Gastrocnemius medialis (tissue), 4 donors: ENCODE measurements at regions not wholly inside any gene's neighbourhood (a gene's known extent, or its start where the extent isn't known, plus 50 kb on each side); places are given as distances from the start of the nearest gene placed in this dataset.

Experiments
- ATAC-seq, 2 donors: fragments of 150-250 bp; one replicate each; pipeline ENCODE4 v1.9.1; 2016
- DNase-seq, 2 donors: peaks; one replicate each; pipeline ENCODE4 v3.0.0-alpha.2; 2019
- H3K27ac ChIP-seq, 4 donors: fragments of 200-600 bp; sonication (generic); 1 replicate in 1 of 4; 2 replicates in 3 of 4; pipeline ENCODE4 v1.5.1; 2016 to 2018; ENCODE audit warnings: mild to moderate bottlenecking in 2 of 4, moderate library complexity in 1 of 4
- H3K27me3 ChIP-seq, 3 donors: fragments of 200-600 bp; sonication (generic) in 2 of 3; 1 replicate in 1 of 3; 2 replicates in 2 of 3; pipeline versions ENCODE4 v1.5.1 to v1.6.0; 2016 to 2019; ENCODE audit warnings: mild to moderate bottlenecking in 1 of 3, moderate library complexity in 1 of 3
- H3K36me3 ChIP-seq, 2 donors: fragments of 200-600 bp; sonication (generic) in 1 of 2; one replicate each; pipeline ENCODE4 v1.5.1; 2017 to 2018
- H3K4me1 ChIP-seq, 2 donors: fragments of 200-600 bp; sonication (generic) in 1 of 2; one replicate each; pipeline ENCODE4 v1.5.1; 2016 to 2017; ENCODE audit warnings: mild to moderate bottlenecking in 2 of 2
- H3K4me3 ChIP-seq, 4 donors: fragments of 200-600 bp; sonication (generic) in 3 of 4; 1 replicate in 1 of 4; 2 replicates in 3 of 4; pipeline ENCODE4 v1.5.1; 2016 to 2019; ENCODE audit warnings: mild to moderate bottlenecking in 2 of 4
- H3K9me3 ChIP-seq, 3 donors: fragments of 200-600 bp; sonication (generic) in 2 of 3; 1 replicate in 1 of 3; 2 replicates in 2 of 3; pipeline ENCODE4 v1.5.1; 2016 to 2019
- CTCF ChIP-seq, 5 experiments: fragments of 450-650 bp in 3 of 5; fragments of 200-600 bp in 2 of 5; sonication (generic) in 2 of 5; IDR thresholded peaks in 4 of 5; conservative IDR thresholded peaks in 1 of 5; 1 replicate in 4 of 5; 2 replicates in 1 of 5; pipeline ENCODE4 v1.5.1; 2016 to 2019; ENCODE audit warnings: antibody characterized with exemption in 5 of 5, mild to moderate bottlenecking in 3 of 5, moderate library complexity in 3 of 5
- POLR2A ChIP-seq, 2 donors: fragments of 450-650 bp; IDR thresholded peaks; one replicate each; pipeline ENCODE4 v1.6.1; 2017; ENCODE audit warnings: antibody characterized with exemption in 2 of 2, mild to moderate bottlenecking in 2 of 2, moderate library complexity in 2 of 2
- in situ Hi-C, 4 donors: fragments of 200-750 bp; cut with MboI; loops; one replicate each; pipeline versions ENCODE4 v1.15.0 to v1.8.0; 2017; ENCODE audit warnings: low sequenced_read_pairs in 4 of 4
- intact Hi-C: fragments of 100-400 bp; cut with DNase I; formaldehyde crosslinking; loops from one replicate; pipeline ENCODE4 v1.15.1; 2023; ENCODE audit warnings: low total_unique reads

- Histone ChIP-seq H3K27ac (no peak overlapping the region), H3K4me1 (no peaks in the 10 kb centered on the region), H3K9me3 (no peaks in the 10 kb centered on the region), H3K4me3 (no peak overlapping the region), H3K36me3 (no peaks in the 10 kb centered on the region), H3K27me3 (no peaks in the 10 kb centered on the region)
- intact Hi-C loops, result no loop called here
- TF ChIP-seq CTCF (IDR thresholded peaks at IDR 0.05 in 4 of 5, conservative IDR thresholded peaks at IDR 0.05 in 1 of 5) (no peak), POLR2A (IDR thresholded peaks at IDR 0.05) (no peak)
- in situ Hi-C loops, result no loop called here
- ATAC-seq (no peak), DNase-seq (no peak)
Observed at GRCh38 chr4:64617800-64618199, 208.6 kb upstream of the TECRL start.

DNA sequence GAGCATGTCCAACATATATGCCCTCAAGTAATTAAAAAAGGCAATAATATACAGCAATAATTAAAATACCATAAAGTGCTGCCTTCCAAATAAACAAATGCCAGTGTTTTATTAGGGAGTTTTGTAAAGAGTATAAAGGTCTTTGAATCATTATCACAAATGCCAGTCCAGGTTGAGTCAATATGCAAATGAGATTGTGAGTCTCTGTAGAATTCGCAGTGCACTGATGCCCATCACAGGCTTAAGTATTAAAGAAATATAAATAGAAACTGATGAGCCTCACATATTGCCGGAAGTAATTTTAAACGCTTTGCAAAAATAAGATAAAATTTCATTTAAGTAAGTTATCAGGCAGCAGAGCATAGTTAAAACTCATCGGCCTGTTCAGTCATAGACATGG, 205.0 kb upstream of the TECRL start:
- H3K9me3 ChIP-seq, result no peaks in the 10 kb centered on the region
- TF ChIP-seq CTCF (IDR thresholded peaks at IDR 0.05 in 4 of 5, conservative IDR thresholded peaks at IDR 0.05 in 1 of 5), result no peak
- in situ Hi-C loops (no loop called here), intact Hi-C loops (no loop called here)
- ATAC-seq, result no peak
- no peaks in the 10 kb centered on the region for H3K27me3 ChIP-seq
- no peaks in the 10 kb centered on the region for H3K36me3 ChIP-seq
- no peaks in the 10 kb centered on the region for H3K4me1 ChIP-seq
- no peak overlapping the region for H3K27ac ChIP-seq
- no peak overlapping the region for H3K4me3 ChIP-seq
- no peak for DNase-seq

DNA sequence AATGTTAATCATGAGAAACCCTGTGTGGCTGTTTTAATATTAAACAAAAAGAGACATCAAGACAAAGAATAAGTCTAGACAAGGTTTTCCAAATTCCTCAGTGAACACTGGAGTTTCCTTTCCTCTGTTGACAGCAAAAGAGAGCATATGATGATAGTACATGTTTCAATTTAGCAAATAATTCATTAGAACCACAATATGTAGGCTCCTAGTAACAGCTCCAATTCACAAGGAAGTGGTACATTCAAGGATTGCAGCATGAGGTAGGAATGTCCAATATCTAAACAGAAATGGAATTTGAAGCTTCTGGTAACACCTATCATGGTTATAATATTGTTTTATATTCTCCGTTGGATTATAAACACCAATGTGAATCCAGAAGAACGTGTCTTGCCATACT, 203.8 kb upstream of the TECRL start:
- in situ Hi-C loops, result no loop called here
- Histone ChIP-seq H3K27ac (no peak overlapping the region), H3K27me3 (no peaks in the 10 kb centered on the region), H3K36me3 (no peaks in the 10 kb centered on the region), H3K9me3 (no peaks in the 10 kb centered on the region), H3K4me3 (no peak overlapping the region), H3K4me1 (no peaks in the 10 kb centered on the region)
- intact Hi-C loops, result no loop called here
- TF ChIP-seq POLR2A (IDR thresholded peaks at IDR 0.05) (no peak), CTCF (IDR thresholded peaks at IDR 0.05 in 4 of 5, conservative IDR thresholded peaks at IDR 0.05 in 1 of 5) (no peak)
- DNase-seq (no peak), ATAC-seq (no peak)

GRCh38 chr4:64598066-64598465, 188.8 kb upstream of the TECRL start:
- in situ Hi-C loops (no loop called here), intact Hi-C loops (no loop called here)
- Histone ChIP-seq H3K27ac (no peak overlapping the region), H3K27me3 (no peaks in the 10 kb centered on the region), H3K9me3 (no peaks in the 10 kb centered on the region), H3K4me1 (no peaks in the 10 kb centered on the region), H3K4me3 (no peak overlapping the region), H3K36me3 (no peaks in the 10 kb centered on the region)
- ATAC-seq, result no peak
- TF ChIP-seq CTCF (IDR thresholded peaks at IDR 0.05 in 4 of 5, conservative IDR thresholded peaks at IDR 0.05 in 1 of 5), result no peak
- no peak for TF ChIP-seq POLR2A (IDR thresholded peaks at IDR 0.05)
- no peak for DNase-seq

DNA sequence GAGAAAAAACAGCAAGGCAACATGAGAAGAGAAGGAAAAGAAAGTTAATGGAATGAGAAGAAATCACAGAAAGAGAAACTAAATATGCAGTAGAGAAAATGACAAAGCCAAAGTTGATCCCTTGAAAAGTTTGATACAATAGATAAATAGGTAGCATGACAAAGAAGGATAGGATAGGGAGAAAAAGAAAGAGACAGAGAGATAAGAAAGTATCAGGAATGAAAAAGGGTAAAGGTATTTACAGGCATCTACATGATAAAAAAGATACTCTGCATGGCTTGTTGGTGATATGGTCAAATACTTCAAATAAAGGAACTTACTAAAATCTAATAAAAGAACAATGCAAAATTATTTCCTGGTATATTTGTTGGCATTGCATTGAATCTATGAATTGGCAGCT, 185.5 kb upstream of the TECRL start:
- H3K27me3 ChIP-seq, result no peaks in the 10 kb centered on the region
- in situ Hi-C loops (no loop called here), intact Hi-C loops (no loop called here)
- no peaks in the 10 kb centered on the region for H3K9me3 ChIP-seq
- H3K4me1 ChIP-seq, result no peaks in the 10 kb centered on the region
- TF ChIP-seq CTCF (IDR thresholded peaks at IDR 0.05 in 4 of 5, conservative IDR thresholded peaks at IDR 0.05 in 1 of 5) (no peak), POLR2A (IDR thresholded peaks at IDR 0.05) (no peak)
- no peaks in the 10 kb centered on the region for H3K36me3 ChIP-seq
- H3K27ac ChIP-seq, result no peak overlapping the region
- no peak for DNase-seq
- no peak for ATAC-seq
- no peak overlapping the region for H3K4me3 ChIP-seq
